Neural cell (in vitro differentiated cells): ENCODE measurements at regions not wholly inside any gene's neighbourhood (a gene's known extent, or its start where the extent isn't known, plus 50 kb on each side); places are given as distances from the start of the nearest gene placed in this dataset.

ENCODE experiments used
- CTCF ChIP-seq: fragments of 450-650 bp; IDR thresholded peaks from 2 replicates; pipeline ENCODE4 v1.5.1; 2014; ENCODE audit warnings: antibody characterized with exemption, mild to moderate bottlenecking, moderate library complexity; ENCODE audit not compliant: poor library complexity, severe bottlenecking
- EP300 ChIP-seq: fragments of 450-650 bp; conservative IDR thresholded peaks from 2 replicates; pipeline ENCODE4 v1.6.1; 2014; ENCODE audit warnings: antibody characterized with exemption, mild to moderate bottlenecking, moderate library complexity; ENCODE audit not compliant: poor library complexity, severe bottlenecking
- POLR2AphosphoS5 ChIP-seq: IDR thresholded peaks from 2 replicates; pipeline ENCODE4 v1.6.1; 2012

GRCh38 chr14:48693793-48694192 lies 892.4 kb downstream of the RPS29 start:
- no peak for TF ChIP-seq CTCF
- no peak for TF ChIP-seq POLR2AphosphoS5
- no peak for TF ChIP-seq EP300
